Aorta (tissue), 5 donors: ENCODE measurements at regions not wholly inside any gene's neighbourhood (a gene's known extent, or its start where the extent isn't known, plus 50 kb on each side); places are given as distances from the start of the nearest gene placed in this dataset.

ENCODE experiments used
- ATAC-seq: fragments of 200-7000 bp; cut with Tn5 transposase; one replicate; pipeline ENCODE4 v1.9.1; 2022; ENCODE audit warnings: moderate library complexity; ENCODE audit not compliant: low FRiP score
- DNase-seq, 2 donors: peaks; one replicate each; pipeline ENCODE4 v3.0.0-alpha.2; 2020
- H3K27ac ChIP-seq, 2 donors: one replicate each; pipeline ENCODE4 v1.5.1; 2013; ENCODE audit warnings: low read length in 2 of 2, mild to moderate bottlenecking in 2 of 2, moderate library complexity in 2 of 2, control low read depth in 1 of 2, inconsistent platforms in 1 of 2, low read depth in 1 of 2
- H3K27me3 ChIP-seq, 2 donors: one replicate each; pipeline ENCODE4 v1.6.1; 2013; ENCODE audit warnings: control low read depth in 1 of 2, low read length in 1 of 2, mild to moderate bottlenecking in 1 of 2, moderate library complexity in 1 of 2; ENCODE audit not compliant: insufficient read depth in 2 of 2, control insufficient read depth in 1 of 2
- H3K36me3 ChIP-seq, 2 donors: one replicate each; pipeline ENCODE4 v1.6.1; 2013; ENCODE audit warnings: control low read depth in 1 of 2, low read length in 1 of 2, mild to moderate bottlenecking in 1 of 2; ENCODE audit not compliant: insufficient read depth in 2 of 2, control insufficient read depth in 1 of 2
- H3K4me1 ChIP-seq, 2 donors: one replicate each; pipeline ENCODE4 v1.6.1; 2013; ENCODE audit warnings: low read length in 2 of 2, control low read depth in 1 of 2, mild to moderate bottlenecking in 1 of 2, moderate library complexity in 1 of 2; ENCODE audit not compliant: insufficient read depth in 2 of 2, control insufficient read depth in 1 of 2
- H3K4me3 ChIP-seq, 2 donors: one replicate each; pipeline ENCODE4 v1.5.1; 2013; ENCODE audit warnings: low read length in 2 of 2, control low read depth in 1 of 2, mild to moderate bottlenecking in 1 of 2
- H3K9me3 ChIP-seq: one replicate; pipeline ENCODE4 v1.6.1; 2013; ENCODE audit warnings: mild to moderate bottlenecking, low read length; ENCODE audit not compliant: control insufficient read depth
- WGBS, 2 donors: extraction: QIAGEN DNeasy Blood & Tissue Kit; methylation state at CpG; one replicate each; pipeline ENCODE4 v1.1.7; 2013; 5-methylcytosine and 5-hydroxymethylcytosine counted together
- intact Hi-C, 2 donors: fragments of 100-400 bp; cut with DNase I; formaldehyde crosslinking; loops; one replicate each; pipeline versions ENCODE4 v1.14.2 to v1.15.0; 2022
- donor health status: healthy with polysubstance abuse.
- donor health status: Bipolar disorder and iron deficiency.
- donor health status: DM: no; HTN: no; CAD: no.
- donor health status: DM: no; HTN: no; CAD: no.
- donor health status: DM: yes; HTN: yes; CAD: no.

GRCh38 chr18:40186677-40187076, 1768.4 kb upstream of the PIK3C3 start:
- intact Hi-C loops, result no loop called here
- H3K4me1 ChIP-seq, result no peaks in the 10 kb centered on the region
- H3K9me3 ChIP-seq, result no peaks in the 10 kb centered on the region
- H3K4me3 ChIP-seq, result no peak overlapping the region
- ATAC-seq (no peak), DNase-seq (no peak)
- H3K36me3 ChIP-seq, result no peaks in the 10 kb centered on the region
- no peaks in the 10 kb centered on the region for H3K27me3 ChIP-seq
- no peak overlapping the region for H3K27ac ChIP-seq

DNA sequence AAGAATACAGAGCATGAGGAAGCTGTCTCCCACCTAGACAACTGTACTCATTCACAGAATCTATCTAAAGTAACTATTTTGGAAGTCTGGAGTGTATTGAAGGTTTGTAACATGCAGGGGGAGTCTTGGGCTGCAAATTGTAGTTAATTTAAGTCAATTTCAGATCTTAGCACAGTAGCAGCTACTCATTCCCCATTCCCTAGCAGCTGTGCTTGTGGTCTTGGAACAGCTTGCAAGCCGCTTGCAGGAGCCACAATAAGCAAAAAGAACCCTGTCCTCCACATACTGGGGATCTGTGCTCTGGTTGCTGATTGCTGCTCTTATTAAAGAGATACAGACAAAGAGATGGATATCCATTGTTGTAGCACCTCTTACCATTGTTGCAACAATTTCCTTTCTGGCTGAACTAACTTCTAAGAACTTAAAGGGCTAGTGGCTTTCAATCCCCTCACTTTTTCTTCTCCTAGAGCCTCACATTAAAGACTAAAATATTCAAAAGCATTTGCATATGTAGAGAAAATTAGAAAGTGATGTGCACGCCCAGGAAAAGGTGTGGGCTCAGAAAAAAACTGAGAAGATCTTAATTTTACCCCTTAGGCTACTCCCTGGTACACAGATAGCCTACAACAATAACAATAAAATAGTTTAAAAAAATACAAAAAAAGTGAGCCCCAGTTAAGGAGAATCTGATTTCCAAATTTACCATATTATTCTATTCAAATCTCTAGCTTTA, 1775.1 kb upstream of the PIK3C3 start:
- Histone ChIP-seq H3K27ac (no peak overlapping the region), H3K4me3 (no peak overlapping the region), H3K27me3 (no peaks in the 10 kb centered on the region), H3K9me3 (no peaks in the 10 kb centered on the region), H3K4me1 (no peaks in the 10 kb centered on the region), H3K36me3 (no peaks in the 10 kb centered on the region)
- no peak for DNase-seq
- no peak for ATAC-seq
- intact Hi-C loops, result no loop called here
- WGBS, 2 donors, result 70 to 76% methylated on average over 2 of the region's 2 CpGs

DNA sequence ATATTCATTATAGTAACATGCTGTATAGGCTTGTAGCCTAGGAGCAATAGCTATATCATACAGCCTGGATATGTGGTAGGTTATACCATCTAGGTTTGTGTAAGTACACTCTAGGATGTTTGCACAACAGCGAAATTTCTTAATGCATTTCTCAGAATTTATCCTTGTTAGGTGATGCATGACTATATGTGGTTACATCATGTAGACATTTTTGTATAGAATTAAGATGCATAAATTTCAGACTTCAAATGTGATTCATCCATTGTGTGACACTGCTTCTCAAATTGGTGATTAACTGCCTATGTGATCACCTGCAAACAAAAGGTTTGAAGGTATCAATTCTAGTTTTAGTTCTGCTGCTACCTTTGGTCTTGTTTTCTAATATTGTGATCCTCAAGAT, 1787.0 kb upstream of the PIK3C3 start:
- no peaks in the 10 kb centered on the region for H3K4me1 ChIP-seq
- DNase-seq (no peak), ATAC-seq (no peak)
- no peak overlapping the region for H3K4me3 ChIP-seq
- WGBS, 2 donors, result 82 to 90% methylated on average over 1 of the region's 1 CpG
- H3K27ac ChIP-seq, result no peak overlapping the region
- H3K27me3 ChIP-seq, result no peaks in the 10 kb centered on the region
- intact Hi-C loops, result no loop called here
- H3K9me3 ChIP-seq, result no peaks in the 10 kb centered on the region
- no peaks in the 10 kb centered on the region for H3K36me3 ChIP-seq

DNA sequence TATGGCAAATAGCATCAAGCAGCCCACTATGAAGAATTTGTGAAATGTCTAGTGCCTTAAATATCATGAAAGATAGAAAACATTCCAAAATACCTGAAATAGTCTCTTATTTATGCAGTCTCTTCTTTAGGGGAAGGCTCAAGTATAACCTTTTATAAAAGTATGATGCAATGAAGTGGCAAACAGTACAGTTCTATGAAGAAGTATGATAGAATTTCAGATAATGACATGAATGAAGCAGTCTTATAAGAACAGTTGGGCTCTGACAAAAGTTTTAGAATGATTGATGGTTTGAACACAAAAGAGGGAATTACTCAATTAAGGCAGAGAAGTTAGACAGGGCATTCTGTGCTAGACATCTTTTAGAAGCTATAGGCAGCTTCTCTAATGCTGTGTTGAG, 1791.8 kb upstream of the PIK3C3 start:
- DNase-seq, result no peak
- H3K36me3 ChIP-seq, result no peaks in the 10 kb centered on the region
- H3K4me3 ChIP-seq, result no peak overlapping the region
- no peaks in the 10 kb centered on the region for H3K9me3 ChIP-seq
- H3K27ac ChIP-seq, result no peak overlapping the region
- intact Hi-C loops, result no loop called here
- no peak for ATAC-seq
- no peaks in the 10 kb centered on the region for H3K4me1 ChIP-seq
- H3K27me3 ChIP-seq, result no peaks in the 10 kb centered on the region

DNA sequence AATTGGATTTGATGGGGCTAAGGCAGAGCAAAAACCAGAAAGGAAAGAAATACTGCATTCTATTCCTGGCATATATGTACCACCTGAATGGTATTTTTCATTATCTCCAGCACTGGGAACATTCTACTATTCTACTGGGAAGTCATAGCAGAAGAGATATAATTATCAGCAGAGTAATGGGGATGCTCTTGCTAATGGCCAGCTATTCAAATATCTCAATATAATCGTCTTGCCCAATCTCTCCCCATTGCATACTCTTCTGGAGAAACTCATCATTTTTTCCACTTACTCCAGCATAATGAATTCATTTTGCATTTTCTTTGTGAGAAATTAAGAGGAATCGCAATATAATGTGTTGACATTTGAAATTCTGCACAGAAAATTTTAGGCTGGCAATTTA, 1794.7 kb upstream of the PIK3C3 start:
- WGBS, 2 donors, result 73 to 77% methylated on average over 2 of the region's 2 CpGs
- Histone ChIP-seq H3K4me1 (no peaks in the 10 kb centered on the region), H3K27ac (no peak overlapping the region), H3K36me3 (no peaks in the 10 kb centered on the region), H3K4me3 (no peak overlapping the region), H3K9me3 (no peaks in the 10 kb centered on the region), H3K27me3 (no peaks in the 10 kb centered on the region)
- ATAC-seq (no peak), DNase-seq (no peak)
- intact Hi-C loops, result no loop called here

- Histone ChIP-seq H3K27me3 (no peaks in the 10 kb centered on the region), H3K27ac (no peak overlapping the region), H3K9me3 (no peaks in the 10 kb centered on the region), H3K36me3 (no peaks in the 10 kb centered on the region), H3K4me3 (no peak overlapping the region), H3K4me1 (no peaks in the 10 kb centered on the region)
- intact Hi-C loops, result no loop called here
- 21 to 22% methylated on average over 5 of the region's 5 CpGs for WGBS, 2 donors
- DNase-seq, result no peak
- ATAC-seq, result no peak
Observed at GRCh38 chr18:40159141-40160017, 1795.7 kb upstream of the PIK3C3 start.

DNA sequence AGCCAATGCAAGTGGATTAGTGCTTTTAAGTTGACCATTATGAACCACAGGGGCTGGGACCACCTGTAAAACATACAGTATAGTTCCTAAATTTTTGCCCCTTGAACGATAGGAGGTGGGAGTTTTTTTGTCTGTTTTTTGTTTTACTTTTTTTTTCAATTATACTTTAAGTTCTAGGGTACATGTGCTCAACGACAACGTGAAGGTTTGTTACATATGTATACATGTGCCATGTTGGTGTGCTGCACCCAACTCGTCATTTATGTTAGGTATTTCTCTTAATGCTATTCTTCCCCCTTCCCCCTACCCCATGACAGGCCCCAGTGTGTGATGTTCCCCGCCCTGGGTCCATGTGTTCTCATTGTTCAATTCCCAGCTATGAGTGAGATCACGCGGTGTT, 1797.9 kb upstream of the PIK3C3 start:
- ATAC-seq (no peak), DNase-seq (no peak)
- Histone ChIP-seq H3K27me3 (no peaks in the 10 kb centered on the region), H3K36me3 (no peaks in the 10 kb centered on the region), H3K4me1 (no peaks in the 10 kb centered on the region), H3K27ac (no peak overlapping the region), H3K4me3 (no peak overlapping the region), H3K9me3 (no peaks in the 10 kb centered on the region)
- intact Hi-C loops, result no loop called here
- WGBS, 2 donors, result 83 to 90% methylated on average over 7 of the region's 7 CpGs

DNA sequence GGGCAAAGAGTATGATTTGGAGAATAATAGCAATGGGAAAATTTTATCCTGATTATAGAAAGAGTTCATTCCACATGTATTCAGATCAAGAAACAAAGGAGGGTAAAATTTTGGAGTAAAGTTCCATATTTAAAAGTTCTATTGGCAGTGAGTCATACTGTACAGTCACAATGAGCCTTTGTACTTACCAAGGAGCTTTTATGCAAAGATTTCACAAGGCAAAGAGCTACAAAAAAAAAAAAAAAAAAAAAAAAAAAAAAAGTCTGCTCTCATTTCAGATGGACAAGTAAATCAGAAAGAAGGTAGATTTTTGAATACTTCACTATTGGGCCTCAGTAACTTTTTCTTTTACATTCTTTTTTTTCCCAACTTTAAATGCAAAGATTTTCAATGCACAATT, 1802.2 kb upstream of the PIK3C3 start:
- ATAC-seq, result no peak
- Histone ChIP-seq H3K4me3 (no peak overlapping the region), H3K27me3 (no peaks in the 10 kb centered on the region), H3K27ac (no peak overlapping the region), H3K9me3 (no peaks in the 10 kb centered on the region), H3K4me1 (no peaks in the 10 kb centered on the region), H3K36me3 (no peaks in the 10 kb centered on the region)
- intact Hi-C loops, result no loop called here
- no peak for DNase-seq

DNA sequence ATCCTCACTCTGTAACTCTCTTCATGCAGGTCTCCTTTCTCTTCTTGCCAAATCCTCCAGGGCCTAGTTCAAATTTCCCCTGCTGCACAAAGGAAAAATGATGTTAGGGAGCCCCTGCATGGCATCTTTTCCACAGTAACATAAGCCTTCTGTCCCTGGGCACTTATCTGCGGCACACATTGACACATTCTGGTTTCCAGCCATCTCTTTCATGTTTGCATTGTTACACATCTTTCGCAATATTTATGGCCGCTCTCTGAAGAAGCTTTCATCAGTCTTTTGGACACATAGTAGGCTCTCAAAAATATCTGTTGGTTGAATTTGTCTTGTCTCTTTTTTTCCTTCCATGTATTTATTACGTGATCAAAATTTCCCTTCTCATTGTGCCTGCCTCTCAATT, 1806.1 kb upstream of the PIK3C3 start:
- H3K9me3 ChIP-seq, result no peaks in the 10 kb centered on the region
- intact Hi-C loops, result no loop called here
- no peaks in the 10 kb centered on the region for H3K36me3 ChIP-seq
- no peak for ATAC-seq
- H3K4me1 ChIP-seq, result no peaks in the 10 kb centered on the region
- 90 to 93% methylated on average over 4 of the region's 4 CpGs for WGBS, 2 donors
- H3K4me3 ChIP-seq, result no peak overlapping the region
- DNase-seq, result no peak
- H3K27ac ChIP-seq, result no peak overlapping the region
- no peaks in the 10 kb centered on the region for H3K27me3 ChIP-seq
